ENCODE measurements at regions not wholly inside any gene's neighbourhood (a gene's known extent, or its start where the extent isn't known, plus 50 kb on each side); places are given as distances from the start of the nearest gene placed in this dataset.

GRCh38 chr13:34419025-34419424 is 523.0 kb upstream of the NBEA start:
- no peak overlapping the region for H3K4me3 ChIP-seq (ENCODE audit: control extremely low read depth in 1 of 5, extremely low read depth in 1 of 5, insufficient read depth in 1 of 5, low read depth in 2 of 5, low read length in 4 of 5)
- H3K27ac ChIP-seq (ENCODE audit: low read length in 2 of 2), result no peak overlapping the region
- H3K79me2 ChIP-seq (ENCODE audit: control insufficient read depth, insufficient read depth, low read length), result no peaks in the 10 kb centered on the region
- H4K20me1 ChIP-seq (ENCODE audit: control insufficient read depth, insufficient read depth, low read length, poor library complexity, severe bottlenecking), result no peaks in the 10 kb centered on the region
- no peak for ATAC-seq (ENCODE audit: low read depth)
- Mint-ChIP-seq H3K9me3 (ENCODE audit: insufficient read depth) (peaks cover 2% of the 10 kb centered on the region), H3K4me3 (no peak overlapping the region), H3K27me3 (no peaks in the 10 kb centered on the region), H3K4me1 (no peaks in the 10 kb centered on the region), H3K27ac (no peak overlapping the region)
- peaks cover 0 to 3% (median 0%) of the 10 kb centered on the region in 3 donors for H3K9me3 ChIP-seq (ENCODE audit: control extremely low read depth in 1 of 3, control insufficient read depth in 2 of 3, insufficient read depth in 1 of 3, low read length in 2 of 3)
- no peaks in the 10 kb centered on the region for H3K4me1 ChIP-seq (ENCODE audit: control insufficient read depth in 2 of 2, insufficient read depth in 2 of 2, low read length in 2 of 2)
- H3K27me3 ChIP-seq (replicated peaks in 1 of 4; ENCODE audit: control extremely low read depth in 1 of 4, control insufficient read depth in 3 of 4, insufficient read depth in 4 of 4, low read length in 3 of 4), result no peaks in the 10 kb centered on the region
- DNase-seq, result no peak
- ChIA-PET POLR2A (no interaction called here), CTCF (no interaction called here)
- H3K36me3 ChIP-seq (replicated peaks in 1 of 2; ENCODE audit: control extremely low read depth in 1 of 2, control insufficient read depth in 1 of 2, extremely low read depth in 1 of 2, insufficient read depth in 2 of 2, low read length in 1 of 2), result no peaks in the 10 kb centered on the region
- H3K9ac ChIP-seq (ENCODE audit: low read length), result no peak overlapping the region
- TF ChIP-seq, protein P1, sequence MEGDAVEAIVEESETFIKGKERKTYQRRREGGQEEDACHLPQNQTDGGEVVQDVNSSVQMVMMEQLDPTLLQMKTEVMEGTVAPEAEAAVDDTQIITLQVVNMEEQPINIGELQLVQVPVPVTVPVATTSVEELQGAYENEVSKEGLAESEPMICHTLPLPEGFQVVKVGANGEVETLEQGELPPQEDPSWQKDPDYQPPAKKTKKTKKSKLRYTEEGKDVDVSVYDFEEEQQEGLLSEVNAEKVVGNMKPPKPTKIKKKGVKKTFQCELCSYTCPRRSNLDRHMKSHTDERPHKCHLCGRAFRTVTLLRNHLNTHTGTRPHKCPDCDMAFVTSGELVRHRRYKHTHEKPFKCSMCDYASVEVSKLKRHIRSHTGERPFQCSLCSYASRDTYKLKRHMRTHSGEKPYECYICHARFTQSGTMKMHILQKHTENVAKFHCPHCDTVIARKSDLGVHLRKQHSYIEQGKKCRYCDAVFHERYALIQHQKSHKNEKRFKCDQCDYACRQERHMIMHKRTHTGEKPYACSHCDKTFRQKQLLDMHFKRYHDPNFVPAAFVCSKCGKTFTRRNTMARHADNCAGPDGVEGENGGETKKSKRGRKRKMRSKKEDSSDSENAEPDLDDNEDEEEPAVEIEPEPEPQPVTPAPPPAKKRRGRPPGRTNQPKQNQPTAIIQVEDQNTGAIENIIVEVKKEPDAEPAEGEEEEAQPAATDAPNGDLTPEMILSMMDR (IDR thresholded peaks at IDR 0.05), result no peak
- TF ChIP-seq EZH2 (IDR thresholded peaks at IDR 0.05; ENCODE audit: borderline replicate concordance, insufficient read depth, low read depth, low read length, poor library complexity, severe bottlenecking), result no peak
- intact Hi-C loops (cut with micrococcal nuclease), result no loop called here
- H3K4me2 ChIP-seq (replicated peaks; ENCODE audit: low read depth, low read length, poor library complexity, severe bottlenecking), result no peak overlapping the region
- 66% methylated on average over 4 of the region's 5 CpGs for WGBS (ENCODE audit: insufficient coverage)
- no peak overlapping the region for H2AFZ ChIP-seq (ENCODE audit: insufficient read depth, low read depth, low read length, poor library complexity, severe bottlenecking)

DNA sequence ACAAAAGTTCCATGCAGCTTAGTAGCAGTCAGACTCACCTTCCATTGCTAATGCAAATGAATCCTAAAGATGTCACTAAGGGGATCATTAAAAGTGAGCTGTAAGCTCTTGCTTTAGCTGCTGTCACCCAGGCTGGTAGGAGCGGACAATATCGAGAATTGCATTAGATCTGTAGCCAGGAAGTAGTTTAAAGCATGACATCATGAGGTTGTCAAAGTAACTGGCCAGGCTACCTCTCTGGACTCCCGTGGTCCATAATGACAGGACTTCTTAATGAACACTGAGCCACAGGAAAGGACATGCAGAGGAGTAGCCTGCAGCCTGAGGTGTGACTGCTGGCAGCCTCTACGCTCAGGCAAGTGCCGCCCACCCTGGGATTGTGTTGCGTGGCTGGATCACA is 522.3 kb upstream of the NBEA start:
- Histone ChIP-seq H3K27ac (ENCODE audit: low read length in 2 of 2) (no peak overlapping the region), H3K27me3 (replicated peaks in 1 of 4; ENCODE audit: control extremely low read depth in 1 of 4, control insufficient read depth in 3 of 4, insufficient read depth in 4 of 4, low read length in 3 of 4) (no peaks in the 10 kb centered on the region), H3K9ac (ENCODE audit: low read length) (no peak overlapping the region), H3K79me2 (ENCODE audit: control insufficient read depth, insufficient read depth, low read length) (no peaks in the 10 kb centered on the region), H3K9me3 (ENCODE audit: control extremely low read depth in 1 of 3, control insufficient read depth in 2 of 3, insufficient read depth in 1 of 3, low read length in 2 of 3) (peaks cover 0 to 3% (median 0%) of the 10 kb centered on the region in 3 donors), H3K4me2 (replicated peaks; ENCODE audit: low read depth, low read length, poor library complexity, severe bottlenecking) (no peak overlapping the region), H2AFZ (ENCODE audit: insufficient read depth, low read depth, low read length, poor library complexity, severe bottlenecking) (no peak overlapping the region), H3K4me1 (ENCODE audit: control insufficient read depth in 2 of 2, insufficient read depth in 2 of 2, low read length in 2 of 2) (no peaks in the 10 kb centered on the region), H3K4me3 (ENCODE audit: control extremely low read depth in 1 of 5, extremely low read depth in 1 of 5, insufficient read depth in 1 of 5, low read depth in 2 of 5, low read length in 4 of 5) (no peak overlapping the region), H3K36me3 (replicated peaks in 1 of 2; ENCODE audit: control extremely low read depth in 1 of 2, control insufficient read depth in 1 of 2, extremely low read depth in 1 of 2, insufficient read depth in 2 of 2, low read length in 1 of 2) (no peaks in the 10 kb centered on the region), H4K20me1 (ENCODE audit: control insufficient read depth, insufficient read depth, low read length, poor library complexity, severe bottlenecking) (no peaks in the 10 kb centered on the region)
- no peaks in the 10 kb centered on the region for H3K9me3 Mint-ChIP-seq (ENCODE audit: insufficient read depth)
- TF ChIP-seq EZH2 (IDR thresholded peaks at IDR 0.05; ENCODE audit: borderline replicate concordance, insufficient read depth, low read depth, low read length, poor library complexity, severe bottlenecking), result no peak
- TF ChIP-seq, protein P1 (IDR thresholded peaks at IDR 0.05), result no peak
- 86% methylated on average over 6 of the region's 6 CpGs for WGBS (ENCODE audit: insufficient coverage)
- ChIA-PET POLR2A (no interaction called here), CTCF (no interaction called here)
- DNase-seq (no peak), ATAC-seq (ENCODE audit: low read depth) (no peak)
- no peaks in the 10 kb centered on the region for H3K4me1 Mint-ChIP-seq
- H3K27me3 Mint-ChIP-seq, result no peaks in the 10 kb centered on the region
- H3K4me3 Mint-ChIP-seq, result no peak overlapping the region
- no peak overlapping the region for H3K27ac Mint-ChIP-seq
- intact Hi-C loops (cut with micrococcal nuclease), result no loop called here
